GM12878 (cell line): ENCODE measurements at regions not wholly inside any gene's neighbourhood (a gene's known extent, or its start where the extent isn't known, plus 50 kb on each side); places are given as distances from the start of the nearest gene placed in this dataset.

Experiments used
- ASH2L ChIP-seq: fragments of 300-600, 200-600 bp; sonication (generic); IDR thresholded peaks from 2 replicates; pipeline ENCODE4 v1.6.1; 2017; ENCODE audit warnings: low read depth, mild to moderate bottlenecking, borderline replicate concordance
- BACH1 ChIP-seq: fragments of 450-650 bp; IDR thresholded peaks from 2 replicates; pipeline ENCODE4 v1.6.1; 2017; ENCODE audit warnings: mild to moderate bottlenecking, borderline replicate concordance
- POLR2A ChIP-seq: IDR thresholded peaks from 2 replicates; pipeline ENCODE4 v1.6.1; 2011; ENCODE audit warnings: low read depth, mild to moderate bottlenecking, low read length
- REST ChIP-seq: IDR thresholded peaks from 2 replicates; pipeline ENCODE4 v1.6.1; 2012; ENCODE audit warnings: mild to moderate bottlenecking, low read depth, low read length
- SIN3A ChIP-seq: IDR thresholded peaks from 2 replicates; pipeline ENCODE4 v1.6.1; 2012; ENCODE audit warnings: low read depth, low read length, improper control_type of control experiment
- TCF7 ChIP-seq: IDR thresholded peaks from 2 replicates; pipeline ENCODE4 v1.6.1; 2014; ENCODE audit warnings: antibody characterized with exemption, borderline replicate concordance
- USF2 ChIP-seq: IDR thresholded peaks from 2 replicates; pipeline ENCODE4 v1.6.1; 2011; ENCODE audit warnings: low read depth, low read length, improper control_type of control experiment, borderline replicate concordance
- ZNF274 ChIP-seq: IDR thresholded peaks from one replicate; pipeline ENCODE4 v1.8.0; 2011; ENCODE audit not compliant: insufficient read length, insufficient read depth
- ZSCAN29 ChIP-seq: fragments of 450-650 bp; IDR thresholded peaks from 2 replicates; pipeline ENCODE4 v1.6.1; 2017; ENCODE audit warnings: mild to moderate bottlenecking, moderate library complexity
- TF ChIP-seq, protein P1 (sequence below), 3 experiments: IDR thresholded peaks in 2 of 3; conservative IDR thresholded peaks in 1 of 3; 2 replicates each; pipeline ENCODE4 v1.5.1; 2011; ENCODE audit warnings: low read depth in 3 of 3, low read length in 3 of 3, mild to moderate bottlenecking in 3 of 3, control low read depth in 2 of 3, moderate library complexity in 2 of 3, inconsistent platforms in 1 of 3, mixed read lengths in 1 of 3; ENCODE audit not compliant: control insufficient read depth in 2 of 3, insufficient read depth in 1 of 3; ENCODE audit errors: extremely low read depth in 1 of 3
- TF ChIP-seq, protein P2 (sequence below): IDR thresholded peaks from 2 replicates; pipeline ENCODE4 v1.6.1; 2011; ENCODE audit warnings: borderline replicate concordance, low read depth, mild to moderate bottlenecking, moderate library complexity, low read length; ENCODE audit not compliant: insufficient read depth, poor library complexity, severe bottlenecking
- TF ChIP-seq, protein P3 (sequence below): IDR thresholded peaks from 2 replicates; pipeline ENCODE4 v1.6.1; 2011; ENCODE audit warnings: low read depth, mild to moderate bottlenecking, low read length, moderate library complexity, borderline replicate concordance; ENCODE audit errors: extremely low read depth

- TF ChIP-seq, protein P1, sequence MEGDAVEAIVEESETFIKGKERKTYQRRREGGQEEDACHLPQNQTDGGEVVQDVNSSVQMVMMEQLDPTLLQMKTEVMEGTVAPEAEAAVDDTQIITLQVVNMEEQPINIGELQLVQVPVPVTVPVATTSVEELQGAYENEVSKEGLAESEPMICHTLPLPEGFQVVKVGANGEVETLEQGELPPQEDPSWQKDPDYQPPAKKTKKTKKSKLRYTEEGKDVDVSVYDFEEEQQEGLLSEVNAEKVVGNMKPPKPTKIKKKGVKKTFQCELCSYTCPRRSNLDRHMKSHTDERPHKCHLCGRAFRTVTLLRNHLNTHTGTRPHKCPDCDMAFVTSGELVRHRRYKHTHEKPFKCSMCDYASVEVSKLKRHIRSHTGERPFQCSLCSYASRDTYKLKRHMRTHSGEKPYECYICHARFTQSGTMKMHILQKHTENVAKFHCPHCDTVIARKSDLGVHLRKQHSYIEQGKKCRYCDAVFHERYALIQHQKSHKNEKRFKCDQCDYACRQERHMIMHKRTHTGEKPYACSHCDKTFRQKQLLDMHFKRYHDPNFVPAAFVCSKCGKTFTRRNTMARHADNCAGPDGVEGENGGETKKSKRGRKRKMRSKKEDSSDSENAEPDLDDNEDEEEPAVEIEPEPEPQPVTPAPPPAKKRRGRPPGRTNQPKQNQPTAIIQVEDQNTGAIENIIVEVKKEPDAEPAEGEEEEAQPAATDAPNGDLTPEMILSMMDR (IDR thresholded peaks at IDR 0.05 in 2 of 3, conservative IDR thresholded peaks at IDR 0.05 in 1 of 3; ENCODE audit: control insufficient read depth in 2 of 3, extremely low read depth in 1 of 3, insufficient read depth in 1 of 3, low read depth in 3 of 3, low read length in 3 of 3), result no peak
- TF ChIP-seq REST (no peak), BACH1 (no peak), ZNF274 (no peak), TCF7 (no peak), ZSCAN29 (no peak), POLR2A (no peak), ASH2L (no peak), SIN3A (no peak), USF2 (no peak)
- TF ChIP-seq, protein P2, sequence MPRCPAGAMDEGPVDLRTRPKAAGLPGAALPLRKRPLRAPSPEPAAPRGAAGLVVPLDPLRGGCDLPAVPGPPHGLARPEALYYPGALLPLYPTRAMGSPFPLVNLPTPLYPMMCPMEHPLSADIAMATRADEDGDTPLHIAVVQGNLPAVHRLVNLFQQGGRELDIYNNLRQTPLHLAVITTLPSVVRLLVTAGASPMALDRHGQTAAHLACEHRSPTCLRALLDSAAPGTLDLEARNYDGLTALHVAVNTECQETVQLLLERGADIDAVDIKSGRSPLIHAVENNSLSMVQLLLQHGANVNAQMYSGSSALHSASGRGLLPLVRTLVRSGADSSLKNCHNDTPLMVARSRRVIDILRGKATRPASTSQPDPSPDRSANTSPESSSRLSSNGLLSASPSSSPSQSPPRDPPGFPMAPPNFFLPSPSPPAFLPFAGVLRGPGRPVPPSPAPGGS, result no peak
- TF ChIP-seq, protein P3, sequence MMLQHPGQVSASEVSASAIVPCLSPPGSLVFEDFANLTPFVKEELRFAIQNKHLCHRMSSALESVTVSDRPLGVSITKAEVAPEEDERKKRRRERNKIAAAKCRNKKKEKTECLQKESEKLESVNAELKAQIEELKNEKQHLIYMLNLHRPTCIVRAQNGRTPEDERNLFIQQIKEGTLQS, result no peak
Measured at GRCh38 chr14:104470588-104470987, 109.0 kb upstream of the C14orf180 start.
